H1 (cell line): ENCODE measurements at regions not wholly inside any gene's neighbourhood (a gene's known extent, or its start where the extent isn't known, plus 50 kb on each side); places are given as distances from the start of the nearest gene placed in this dataset.

Source experiments
- CTCF ChIA-PET: fragments of 300-600 bp; sonication (Branson Sonifier 250); formaldehyde crosslinking; loops from one replicate; lab custom pipeline; 2021; ENCODE audit not compliant: partially characterized antibody; lab: Charles Lee
- POLR2A ChIA-PET: fragments of 300-600 bp; sonication (Branson Sonifier 250); formaldehyde crosslinking; loops from one replicate; lab custom pipeline; 2021; ENCODE audit warnings: inconsistent platforms; ENCODE audit not compliant: partially characterized antibody; lab: Charles Lee
- DNase-seq, 2 experiments: peaks; one replicate each; pipeline versions ENCODE4 v3.0.0 to v3.0.0-alpha.2; 2010 to 2022; ENCODE audit warnings: low spot score in 2 of 2, low read depth in 1 of 2, mixed read lengths in 1 of 2
- FAIRE-seq: peaks from 2 replicates; lab custom pipeline; 2011; peaks lifted over from hg19 to GRCh38; lab: Jason Lieb, UNC
- H2AFZ ChIP-seq: 2 replicates; pipeline ENCODE4 v1.8.1; 2012; ENCODE audit warnings: low read length, inconsistent platforms
- H2AK5ac ChIP-seq: 2 replicates; pipeline ENCODE4 v1.6.1; 2013; ENCODE audit warnings: low read depth, low read length
- H2BK120ac ChIP-seq: replicated peaks from 2 replicates; pipeline ENCODE3; 2013; ENCODE audit warnings: low read depth, low read length, inconsistent platforms
- H2BK12ac ChIP-seq: 2 replicates; pipeline ENCODE4 v1.6.1; 2013; ENCODE audit warnings: low read depth, low read length
- H2BK15ac ChIP-seq: 2 replicates; pipeline ENCODE4 v1.6.1; 2013; ENCODE audit warnings: low read length
- H2BK20ac ChIP-seq: 2 replicates; pipeline ENCODE4 v1.6.1; 2013; ENCODE audit warnings: low read length
- H2BK5ac ChIP-seq: 2 replicates; pipeline ENCODE4 v1.6.1; 2013; ENCODE audit warnings: low read depth, low read length
- H3K14ac ChIP-seq: 2 replicates; pipeline ENCODE4 v1.6.1; 2013; ENCODE audit warnings: inconsistent platforms; ENCODE audit not compliant: insufficient read length
- H3K18ac ChIP-seq: 2 replicates; pipeline ENCODE4 v1.6.1; 2013; ENCODE audit warnings: low read length; ENCODE audit errors: extremely low read depth
- H3K23ac ChIP-seq: 2 replicates; pipeline ENCODE4 v1.6.1; 2013; ENCODE audit warnings: inconsistent platforms; ENCODE audit not compliant: insufficient read length
- H3K23me2 ChIP-seq: 2 replicates; pipeline ENCODE4 v1.6.1; 2013; ENCODE audit warnings: low read depth, low read length
- H3K27ac ChIP-seq: 2 replicates; pipeline ENCODE4 v1.6.1; 2011; ENCODE audit warnings: low read depth, low read length, inconsistent platforms
- H3K27me3 ChIP-seq, 4 experiments: replicated peaks in 1 of 4; 1 replicate in 1 of 4; 2 replicates in 3 of 4; pipeline versions ENCODE4 v1.6.1 to v1.8.1; 2011 to 2013; ENCODE audit warnings: low read length in 3 of 4, mild to moderate bottlenecking in 3 of 4, inconsistent platforms in 2 of 4, mixed read lengths in 2 of 4, moderate library complexity in 1 of 4; ENCODE audit not compliant: control insufficient read depth in 3 of 4, insufficient read depth in 3 of 4; ENCODE audit errors: extremely low read depth in 1 of 4
- H3K36me3 ChIP-seq, 4 experiments: 2 replicates each; pipeline versions ENCODE4 v1.6.1 to v1.8.1; 2011 to 2013; ENCODE audit warnings: mild to moderate bottlenecking in 4 of 4, low read length in 3 of 4, moderate library complexity in 2 of 4, control low read depth in 1 of 4, inconsistent platforms in 1 of 4; ENCODE audit not compliant: insufficient read depth in 4 of 4, control insufficient read depth in 2 of 4
- H3K4ac ChIP-seq: replicated peaks from 2 replicates; pipeline ENCODE3; 2013; ENCODE audit warnings: low read length, low read depth, mixed read lengths, inconsistent platforms; ENCODE audit not compliant: insufficient read length
- H3K4me1 ChIP-seq, 4 experiments: replicated peaks in 1 of 4; 1 replicate in 1 of 4; 2 replicates in 3 of 4; pipeline versions ENCODE4 v1.6.1 to v1.8.1; 2011 to 2013; ENCODE audit warnings: low read length in 3 of 4, inconsistent platforms in 2 of 4, mixed read lengths in 1 of 4; ENCODE audit not compliant: insufficient read depth in 4 of 4, control insufficient read depth in 3 of 4
- H3K4me2 ChIP-seq, 2 experiments: 2 replicates each; pipeline versions ENCODE4 v1.6.1 to v1.8.1; 2011 to 2013; ENCODE audit warnings: low read depth in 2 of 2, low read length in 2 of 2, control low read depth in 1 of 2, inconsistent platforms in 1 of 2, mild to moderate bottlenecking in 1 of 2; ENCODE audit not compliant: insufficient read depth in 1 of 2
- H3K4me3 ChIP-seq, 4 experiments: fragments of 200-600, 300-600 bp in 1 of 4; sonication (generic), shearing (Covaris generic), sonication (Bioruptor Twin) in 1 of 4; 2 replicates each; pipeline versions ENCODE4 v1.5.1 to v1.8.1; 2011 to 2016; ENCODE audit warnings: low read length in 4 of 4, low read depth in 3 of 4, control low read depth in 2 of 4, inconsistent platforms in 2 of 4, mild to moderate bottlenecking in 2 of 4, mixed read lengths in 1 of 4, moderate library complexity in 1 of 4; ENCODE audit not compliant: insufficient read depth in 2 of 4; ENCODE audit errors: extremely low read depth in 1 of 4
- H3K56ac ChIP-seq: replicated peaks from 2 replicates; pipeline ENCODE3; 2013; ENCODE audit warnings: low read depth, mild to moderate bottlenecking, mixed read lengths, low read length, inconsistent platforms; ENCODE audit not compliant: insufficient read length
- H3K79me1 ChIP-seq: 2 replicates; pipeline ENCODE4 v1.6.1; 2013; ENCODE audit warnings: low read depth, low read length, control low read depth
- H3K79me2 ChIP-seq, 2 experiments: 2 replicates each; pipeline versions ENCODE4 v1.6.1 to v1.8.1; 2012 to 2013; ENCODE audit warnings: low read length in 2 of 2, mild to moderate bottlenecking in 2 of 2, inconsistent platforms in 1 of 2; ENCODE audit not compliant: insufficient read depth in 2 of 2, control insufficient read depth in 1 of 2
- H3K9ac ChIP-seq, 4 experiments: replicated peaks in 1 of 4; 1 replicate in 1 of 4; 2 replicates in 3 of 4; pipeline versions ENCODE4 v1.6.1 to v1.8.1; 2011 to 2013; ENCODE audit warnings: low read depth in 3 of 4, low read length in 3 of 4, control low read depth in 2 of 4, mild to moderate bottlenecking in 2 of 4, moderate library complexity in 2 of 4, inconsistent platforms in 1 of 4; ENCODE audit errors: extremely low read depth in 1 of 4
- H3K9me3 ChIP-seq, 2 experiments: 2 replicates each; pipeline versions ENCODE4 v1.6.1 to v1.8.1; 2012 to 2013; ENCODE audit warnings: mild to moderate bottlenecking in 2 of 2, moderate library complexity in 2 of 2, control low read depth in 1 of 2, inconsistent platforms in 1 of 2, low read depth in 1 of 2, low read length in 1 of 2, mixed read lengths in 1 of 2; ENCODE audit not compliant: insufficient read depth in 2 of 2
- H4K20me1 ChIP-seq, 2 experiments: replicated peaks in 1 of 2; 2 replicates each; pipeline versions ENCODE3 to v1.8.1; 2011 to 2013; ENCODE audit warnings: inconsistent platforms in 2 of 2, low read length in 2 of 2, mild to moderate bottlenecking in 1 of 2; ENCODE audit not compliant: insufficient read depth in 2 of 2, control insufficient read depth in 1 of 2
- H4K5ac ChIP-seq: 2 replicates; pipeline ENCODE4 v1.6.1; 2013; ENCODE audit warnings: low read length, low read depth, mixed read lengths, inconsistent platforms; ENCODE audit not compliant: insufficient read length
- H4K8ac ChIP-seq: 2 replicates; pipeline ENCODE4 v1.8.0; 2013; ENCODE audit warnings: mild to moderate bottlenecking, moderate library complexity, low read length, inconsistent platforms; ENCODE audit not compliant: insufficient read depth; ENCODE audit errors: extremely low read depth
- H4K91ac ChIP-seq: replicated peaks from 2 replicates; pipeline ENCODE3; 2013; ENCODE audit warnings: low read length, mixed read lengths, inconsistent platforms; ENCODE audit not compliant: insufficient read length
- CBX5 ChIP-seq: fragments of 300-800, 300-1000 bp; sonication (generic); IDR thresholded peaks from 2 replicates; pipeline ENCODE4 v1.7.1; 2016; ENCODE audit warnings: antibody characterized with exemption, low read length, low read depth
- CTBP2 ChIP-seq: IDR thresholded peaks from 2 replicates; pipeline ENCODE4 v1.7.0; 2011; ENCODE audit warnings: borderline replicate concordance, mild to moderate bottlenecking, moderate library complexity, mixed read lengths, low read length; ENCODE audit not compliant: insufficient read depth, insufficient read length
- E2F6 ChIP-seq: IDR thresholded peaks from 2 replicates; pipeline ENCODE4 v1.6.1; 2012; ENCODE audit warnings: inconsistent platforms
- EP300 ChIP-seq, 2 experiments: IDR thresholded peaks; 1 replicate in 1 of 2; 2 replicates in 1 of 2; pipeline ENCODE4 v1.6.1; 2011 to 2012; ENCODE audit warnings: low read depth in 2 of 2, low read length in 2 of 2, mild to moderate bottlenecking in 2 of 2, borderline replicate concordance in 1 of 2, inconsistent platforms in 1 of 2, moderate library complexity in 1 of 2
- KDM1A ChIP-seq: fragments of 200-600, 300-600 bp; sonication (generic); IDR thresholded peaks from 2 replicates; pipeline ENCODE4 v1.7.1; 2016; ENCODE audit warnings: mild to moderate bottlenecking, low read length, borderline replicate concordance
- MAX ChIP-seq: IDR thresholded peaks from 2 replicates; pipeline ENCODE4 v1.6.1; 2012; ENCODE audit warnings: inconsistent platforms
- POU5F1 ChIP-seq: IDR thresholded peaks from 2 replicates; pipeline ENCODE4 v1.6.1; 2011; ENCODE audit warnings: low read depth, mild to moderate bottlenecking, low read length, moderate library complexity
- RAD21 ChIP-seq, 2 experiments: IDR thresholded peaks in 1 of 2; conservative IDR thresholded peaks in 1 of 2; 2 replicates each; pipeline ENCODE4 v1.6.1; 2011; ENCODE audit warnings: low read depth in 2 of 2, low read length in 2 of 2, improper control_type of control experiment in 1 of 2, inconsistent platforms in 1 of 2, mild to moderate bottlenecking in 1 of 2, moderate library complexity in 1 of 2
- RFX5 ChIP-seq: IDR thresholded peaks from 2 replicates; pipeline ENCODE4 v1.6.1; 2011; ENCODE audit warnings: low read depth, low read length, improper control_type of control experiment, borderline replicate concordance
- WGBS, 2 experiments: shearing (Covaris generic) in 1 of 2; methylation state at CpG; one replicate each; pipeline versions ENCODE4 v1.1.6 to v1.1.7; 2013 to 2015; ENCODE audit warnings: low lambda C conversion rate in 2 of 2, mixed read lengths in 2 of 2, inconsistent platforms in 1 of 2, low coverage in 1 of 2, missing lambda C conversion rate in 1 of 2; ENCODE audit not compliant: insufficient replicate concordance in 2 of 2, insufficient coverage in 1 of 2, insufficient read length in 1 of 2; ENCODE audit errors: extremely low coverage in 1 of 2, missing lambda C conversion rate in 1 of 2; 5-methylcytosine and 5-hydroxymethylcytosine counted together

GRCh38 chr6:22145823-22146677, 150.8 kb downstream of the PRL start:
- Histone ChIP-seq H2AK5ac (no peak overlapping the region; the same call in 1 of the 2 replicates), H3K23me2 (no peaks in the 10 kb centered on the region), H2BK15ac (no peak overlapping the region), H3K4me1 (peaks cover 8 to 31% (median 20%) of the 10 kb centered on the region in 4 experiments), H3K27me3 (no peaks in the 10 kb centered on the region), H4K20me1 (peaks cover 0 to 1% of the 10 kb centered on the region in 2 experiments), H3K4ac (no peak overlapping the region), H4K91ac (no peak overlapping the region), H2BK20ac (no peak overlapping the region), H3K27ac (0 out of 2 replicates have a peak overlapping the region, but pooled peaks have one; percentile 1), H3K36me3 (no peaks in the 10 kb centered on the region), H3K9ac (no peak overlapping the region), H3K9me3 (no peaks in the 10 kb centered on the region), H4K5ac (no peak overlapping the region), H3K4me2 (peak overlapping the region in 1 of 2 experiments; percentile 11; a peak in 3 of 4 replicates), H2BK120ac (no peak overlapping the region), H3K23ac (no peak overlapping the region), H2BK5ac (no peak overlapping the region), H3K79me1 (no peaks in the 10 kb centered on the region; the same call in 1 of the 2 replicates), H3K14ac (no peak overlapping the region), H3K79me2 (peaks cover 0 to 6% of the 10 kb centered on the region in 2 experiments; a peak in 1 of 4 replicates), H3K18ac (no peak overlapping the region), H3K4me3 (no peak overlapping the region), H3K56ac (no peak overlapping the region), H2AFZ (no peak overlapping the region), H2BK12ac (peak overlapping the region; percentile 43; the same call in 1 of the 2 replicates), H4K8ac (no peak overlapping the region)
- 68% methylated on average over 8 of the region's 15 CpGs; no CpG with 5 or more reads in 1 of the 2 experiments for WGBS, 2 experiments
- DNase-seq (peak in 1 of 2 experiments; percentile 17), FAIRE-seq (no peak)
- CTCF ChIA-PET = interaction anchor here (0.6 to 1.2 kb wide), 3 partner anchors 130 to 692 kb away, joined by 3 to 4 read pairs (median 3); no protein-coding TSS in a partner anchor
- POLR2A ChIA-PET = no interaction called here
- TF ChIP-seq POU5F1 = no peak
- TF ChIP-seq E2F6 = peak; percentile 27; the same call in 1 of the 2 replicates
- TF ChIP-seq RAD21 (IDR thresholded peaks at IDR 0.05 in 1 of 2, conservative IDR thresholded peaks at IDR 0.05 in 1 of 2; ENCODE audit: low read depth in 2 of 2, low read length in 2 of 2) = peak in 1 of 2 experiments; percentile 10; a peak in 1 of 4 replicates
- TF ChIP-seq KDM1A = no peak
- no peak for TF ChIP-seq CBX5
- no peak for TF ChIP-seq RFX5
- TF ChIP-seq CTBP2 = no peak
- 0 out of 2 replicates have a peak, but pooled peaks have one; percentile 37 for TF ChIP-seq MAX
- no peak for TF ChIP-seq EP300 (IDR thresholded peaks at IDR 0.05; ENCODE audit: borderline replicate concordance in 1 of 2, low read depth in 2 of 2, low read length in 2 of 2)
